ENCODE measurements at regions not wholly inside any gene's neighbourhood (a gene's known extent, or its start where the extent isn't known, plus 50 kb on each side); places are given as distances from the start of the nearest gene placed in this dataset.

GRCh38 chr1:80778094-80778840, 1022.5 kb upstream of the ADGRL2 start:
- no peak for DNase-seq (ENCODE audit: low read depth)

GRCh38 chr1:80776266-80776665, 1024.5 kb upstream of the ADGRL2 start:
- DNase-seq (ENCODE audit: low read depth), result no peak

GRCh38 chr1:80769208-80769750, 1031.5 kb upstream of the ADGRL2 start:
- DNase-seq (ENCODE audit: low read depth), result no peak

GRCh38 chr1:80767711-80768110, 1033.0 kb upstream of the ADGRL2 start:
- no peak for DNase-seq (ENCODE audit: low read depth)

- DNase-seq (ENCODE audit: low read depth), result no peak
These were observed 1041.4 kb upstream of the ADGRL2 start for GRCh38 chr1:80759354-80759753.

GRCh38 chr1:80755944-80756343, 1044.8 kb upstream of the ADGRL2 start:
- DNase-seq (ENCODE audit: low read depth), result no peak

GRCh38 chr1:80751204-80751603, 1049.5 kb upstream of the ADGRL2 start:
- DNase-seq (ENCODE audit: low read depth), result no peak

GRCh38 chr1:80731241-80731894, 1069.4 kb upstream of the ADGRL2 start:
- no peak for DNase-seq (ENCODE audit: low read depth)

GRCh38 chr1:80722611-80723010, 1078.1 kb upstream of the ADGRL2 start:
- no peak for DNase-seq (ENCODE audit: low read depth)

GRCh38 chr1:80706526-80706925, 1094.2 kb upstream of the ADGRL2 start:
- no peak for DNase-seq (ENCODE audit: low read depth)

GRCh38 chr1:80678438-80678837, 1122.3 kb upstream of the ADGRL2 start:
- no peak for DNase-seq (ENCODE audit: low read depth)

GRCh38 chr1:80675454-80675853, 1125.3 kb upstream of the ADGRL2 start:
- no peak for DNase-seq (ENCODE audit: low read depth)

GRCh38 chr1:80673935-80674597, 1126.7 kb upstream of the ADGRL2 start:
- no peak for DNase-seq (ENCODE audit: low read depth)

- no peak for DNase-seq (ENCODE audit: low read depth)
These were observed 1132.4 kb upstream of the ADGRL2 start for GRCh38 chr1:80668372-80668771.

- DNase-seq (ENCODE audit: low read depth), result no peak
These were observed 1134.7 kb upstream of the ADGRL2 start for GRCh38 chr1:80666073-80666472.

- no peak for DNase-seq (ENCODE audit: low read depth)
These were observed 1141.6 kb upstream of the ADGRL2 start for GRCh38 chr1:80659161-80659560.

- no peak for DNase-seq (ENCODE audit: low read depth)
These were observed 1143.0 kb upstream of the ADGRL2 start for GRCh38 chr1:80657707-80658106.

- DNase-seq (ENCODE audit: low read depth), result no peak
These were observed 1143.6 kb upstream of the ADGRL2 start for GRCh38 chr1:80657044-80657643.

- no peak for DNase-seq (ENCODE audit: low read depth)
These were observed 1144.1 kb upstream of the ADGRL2 start for GRCh38 chr1:80656641-80657040.

- no peak for DNase-seq (ENCODE audit: low read depth)
These were observed 1144.6 kb upstream of the ADGRL2 start for GRCh38 chr1:80656014-80656636.

GRCh38 chr1:80646053-80646452, 1154.7 kb upstream of the ADGRL2 start:
- DNase-seq (ENCODE audit: low read depth), result no peak

- DNase-seq (ENCODE audit: low read depth), result no peak
These were observed 1155.1 kb upstream of the ADGRL2 start for GRCh38 chr1:80645621-80646020.

Measured in stromal cell of bone marrow (primary cell).